PFSK-1 (cell line): ENCODE measurements at regions not wholly inside any gene's neighbourhood (a gene's known extent, or its start where the extent isn't known, plus 50 kb on each side); places are given as distances from the start of the nearest gene placed in this dataset.

Source experiments
- FOXP2 ChIP-seq: optimal IDR thresholded peaks from 2 replicates; pipeline ENCODE3; 2011; ENCODE audit warnings: borderline replicate concordance, control low read depth, inconsistent platforms; ENCODE audit not compliant: insufficient read depth; ENCODE audit errors: extremely low read length, extremely low read depth
- POLR2AphosphoS5 ChIP-seq: IDR thresholded peaks from 2 replicates; pipeline ENCODE4 v1.6.1; 2012; ENCODE audit warnings: low read depth, mild to moderate bottlenecking, control low read depth, low read length, moderate library complexity
- SIN3A ChIP-seq: IDR thresholded peaks from 2 replicates; pipeline ENCODE4 v1.6.1; 2012; ENCODE audit warnings: mild to moderate bottlenecking, low read length, moderate library complexity, borderline replicate concordance; ENCODE audit not compliant: insufficient read depth
- TAF1 ChIP-seq: IDR thresholded peaks from 2 replicates; pipeline ENCODE4 v1.6.1; 2012; ENCODE audit warnings: low read length, control low read depth, borderline replicate concordance; ENCODE audit not compliant: insufficient read depth
- TF ChIP-seq, protein P1 (sequence below), 2 experiments: IDR thresholded peaks; 2 replicates each; pipeline versions ENCODE4 v1.6.1 to v1.8.0; 2011 to 2012; ENCODE audit warnings: low read depth in 2 of 2, low read length in 2 of 2, control low read depth in 1 of 2, inconsistent platforms in 1 of 2, mild to moderate bottlenecking in 1 of 2, moderate library complexity in 1 of 2; ENCODE audit not compliant: insufficient read depth in 1 of 2

DNA sequence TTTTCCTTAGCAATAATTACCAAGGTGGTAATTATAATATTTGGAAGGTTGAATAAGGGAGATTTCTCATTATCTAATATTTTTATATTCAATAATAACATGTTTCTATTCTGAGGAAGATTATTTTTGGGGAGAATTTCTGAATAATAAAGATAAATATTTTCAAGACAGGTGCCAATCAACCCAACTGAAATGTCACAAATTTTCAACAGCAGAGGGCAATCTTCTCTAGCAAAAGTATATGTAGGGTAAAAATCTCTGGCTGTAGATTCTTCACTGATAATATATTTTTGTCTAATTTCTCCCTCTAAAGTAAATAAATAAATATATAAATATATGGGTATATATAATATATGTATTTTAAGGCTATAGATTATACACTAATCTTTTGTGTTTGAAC lies 1187.2 kb upstream of the CRIM1 start:
- no peak for TF ChIP-seq FOXP2
- TF ChIP-seq, protein P1, sequence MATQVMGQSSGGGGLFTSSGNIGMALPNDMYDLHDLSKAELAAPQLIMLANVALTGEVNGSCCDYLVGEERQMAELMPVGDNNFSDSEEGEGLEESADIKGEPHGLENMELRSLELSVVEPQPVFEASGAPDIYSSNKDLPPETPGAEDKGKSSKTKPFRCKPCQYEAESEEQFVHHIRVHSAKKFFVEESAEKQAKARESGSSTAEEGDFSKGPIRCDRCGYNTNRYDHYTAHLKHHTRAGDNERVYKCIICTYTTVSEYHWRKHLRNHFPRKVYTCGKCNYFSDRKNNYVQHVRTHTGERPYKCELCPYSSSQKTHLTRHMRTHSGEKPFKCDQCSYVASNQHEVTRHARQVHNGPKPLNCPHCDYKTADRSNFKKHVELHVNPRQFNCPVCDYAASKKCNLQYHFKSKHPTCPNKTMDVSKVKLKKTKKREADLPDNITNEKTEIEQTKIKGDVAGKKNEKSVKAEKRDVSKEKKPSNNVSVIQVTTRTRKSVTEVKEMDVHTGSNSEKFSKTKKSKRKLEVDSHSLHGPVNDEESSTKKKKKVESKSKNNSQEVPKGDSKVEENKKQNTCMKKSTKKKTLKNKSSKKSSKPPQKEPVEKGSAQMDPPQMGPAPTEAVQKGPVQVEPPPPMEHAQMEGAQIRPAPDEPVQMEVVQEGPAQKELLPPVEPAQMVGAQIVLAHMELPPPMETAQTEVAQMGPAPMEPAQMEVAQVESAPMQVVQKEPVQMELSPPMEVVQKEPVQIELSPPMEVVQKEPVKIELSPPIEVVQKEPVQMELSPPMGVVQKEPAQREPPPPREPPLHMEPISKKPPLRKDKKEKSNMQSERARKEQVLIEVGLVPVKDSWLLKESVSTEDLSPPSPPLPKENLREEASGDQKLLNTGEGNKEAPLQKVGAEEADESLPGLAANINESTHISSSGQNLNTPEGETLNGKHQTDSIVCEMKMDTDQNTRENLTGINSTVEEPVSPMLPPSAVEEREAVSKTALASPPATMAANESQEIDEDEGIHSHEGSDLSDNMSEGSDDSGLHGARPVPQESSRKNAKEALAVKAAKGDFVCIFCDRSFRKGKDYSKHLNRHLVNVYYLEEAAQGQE (IDR thresholded peaks at IDR 0.05; ENCODE audit: insufficient read depth in 1 of 2, low read depth in 2 of 2, low read length in 2 of 2) = no peak
- no peak for TF ChIP-seq TAF1
- no peak for TF ChIP-seq SIN3A
- TF ChIP-seq POLR2AphosphoS5 = no peak

DNA sequence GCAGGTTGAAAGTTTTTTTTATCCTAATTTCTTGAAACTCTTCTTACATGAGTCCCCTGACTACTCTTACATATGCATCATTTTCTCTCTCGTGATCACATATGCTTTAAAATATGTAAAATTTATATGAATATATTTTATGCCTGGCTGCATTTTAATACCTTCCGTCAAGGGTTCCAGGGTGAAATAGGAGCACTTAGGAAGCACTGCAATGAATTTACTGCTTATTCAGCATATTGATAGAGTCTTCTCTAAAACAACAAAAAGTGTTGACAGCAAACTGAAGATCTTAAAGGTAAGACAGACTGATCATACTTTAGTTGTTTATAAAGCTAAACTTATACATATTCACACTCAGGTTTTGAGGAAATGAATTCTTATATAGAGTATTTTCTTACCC lies 1191.6 kb upstream of the CRIM1 start:
- TF ChIP-seq TAF1 (no peak), POLR2AphosphoS5 (no peak), FOXP2 (no peak), SIN3A (no peak)

DNA sequence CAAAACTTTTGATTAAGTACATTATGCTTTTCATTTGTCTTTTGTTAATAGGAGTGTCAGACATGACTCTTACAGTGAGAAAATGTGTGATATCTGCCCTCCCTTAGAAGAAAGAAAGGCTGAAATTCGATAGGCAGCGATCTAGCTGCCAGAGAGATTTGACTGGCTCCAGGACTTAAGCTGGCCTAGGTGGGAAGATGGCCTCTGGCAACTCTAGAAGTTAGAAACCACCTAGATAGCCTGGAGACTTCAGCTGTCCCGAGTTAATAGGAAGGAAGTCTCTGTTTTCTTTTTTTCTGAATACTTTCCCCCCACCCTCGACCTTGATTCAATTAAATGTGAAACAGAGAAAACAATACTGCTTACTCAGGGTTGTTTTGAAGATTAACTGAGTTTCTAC lies 1194.7 kb upstream of the CRIM1 start:
- TF ChIP-seq TAF1 (no peak), FOXP2 (no peak), SIN3A (no peak), POLR2AphosphoS5 (no peak)
- TF ChIP-seq, protein P1 (IDR thresholded peaks at IDR 0.05; ENCODE audit: insufficient read depth in 1 of 2, low read depth in 2 of 2, low read length in 2 of 2) = no peak

DNA sequence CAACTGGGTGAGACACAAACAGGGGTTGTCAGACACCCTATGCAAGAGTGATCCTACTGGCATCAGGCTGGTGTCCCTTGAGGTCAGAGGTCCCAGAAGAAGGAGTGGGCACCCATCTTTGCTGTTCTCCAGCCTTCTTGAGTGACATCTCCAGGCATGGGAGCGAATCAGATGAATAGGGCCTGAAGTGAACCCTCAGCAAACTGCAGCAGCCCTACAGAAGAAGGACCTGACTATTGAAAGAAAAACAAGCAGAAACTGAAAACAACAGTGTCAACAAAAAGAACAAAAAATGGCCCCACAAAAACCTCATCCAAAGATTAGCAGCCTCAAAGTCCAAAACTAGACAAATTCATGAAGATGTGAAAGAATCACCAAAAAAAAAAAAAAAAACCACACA lies 1229.7 kb upstream of the CRIM1 start:
- TF ChIP-seq SIN3A (no peak), TAF1 (no peak), POLR2AphosphoS5 (no peak), FOXP2 (no peak)
- TF ChIP-seq, protein P1 (IDR thresholded peaks at IDR 0.05; ENCODE audit: insufficient read depth in 1 of 2, low read depth in 2 of 2, low read length in 2 of 2) = no peak

DNA sequence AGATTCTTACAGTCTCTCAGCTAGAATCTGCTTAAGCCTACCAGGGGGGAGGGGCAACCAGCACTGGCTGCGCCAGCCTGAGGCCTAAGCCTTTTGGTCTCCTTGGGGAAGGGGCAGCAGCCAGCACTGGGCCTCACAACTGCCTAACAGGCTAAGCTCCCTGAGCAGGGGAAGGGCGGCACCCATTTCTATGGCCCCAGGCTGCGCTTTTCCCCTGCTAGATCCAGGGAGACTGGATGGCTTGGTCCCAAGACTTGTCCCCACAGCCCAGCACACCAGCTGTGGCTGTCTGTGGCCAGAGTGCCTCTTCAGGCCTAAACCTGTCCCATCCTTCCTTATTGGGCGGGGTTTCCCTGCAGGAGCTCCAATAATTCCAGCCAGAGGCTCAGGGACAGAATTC lies 1230.3 kb upstream of the CRIM1 start:
- TF ChIP-seq TAF1 (no peak), POLR2AphosphoS5 (no peak), FOXP2 (no peak), SIN3A (no peak)
- TF ChIP-seq, protein P1 (IDR thresholded peaks at IDR 0.05; ENCODE audit: insufficient read depth in 1 of 2, low read depth in 2 of 2, low read length in 2 of 2) = no peak
